ENCODE measurements at regions not wholly inside any gene's neighbourhood (a gene's known extent, or its start where the extent isn't known, plus 50 kb on each side); places are given as distances from the start of the nearest gene placed in this dataset.

DNA sequence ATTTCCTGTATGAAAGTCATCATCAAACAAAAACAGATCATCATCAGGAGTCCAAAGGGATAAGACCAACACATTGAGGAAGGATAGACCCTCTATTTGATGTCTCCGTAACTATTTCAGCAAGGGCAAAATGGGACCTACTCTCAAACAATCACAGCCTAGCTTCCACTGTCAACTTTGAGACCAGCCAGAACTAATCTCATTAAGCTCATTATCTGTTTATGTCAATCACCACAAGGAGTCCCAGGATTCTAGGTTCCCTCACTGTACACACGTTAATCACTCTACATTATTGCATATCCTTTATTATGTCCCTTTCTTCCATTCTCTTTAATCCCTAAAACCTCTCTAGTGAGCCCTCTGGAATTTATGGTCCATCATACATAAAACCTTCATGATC, 370.3 kb upstream of the LINC00305 start:
- Histone ChIP-seq H3K27me3 (ENCODE audit: control insufficient read depth, insufficient read depth) (no peaks in the 10 kb centered on the region), H3K9me3 (ENCODE audit: control insufficient read depth, low read length) (no peaks in the 10 kb centered on the region), H3K4me1 (ENCODE audit: control insufficient read depth, insufficient read depth, low read length) (no peaks in the 10 kb centered on the region), H3K27ac (ENCODE audit: low read length) (no peak overlapping the region), H3K4me3 (ENCODE audit: low read length) (no peak overlapping the region)
- 61% methylated on average over 2 of the region's 2 CpGs for WGBS
- ATAC-seq, result no peak
- intact Hi-C loops (cut with DNase I), result no loop called here
- no peak for DNase-seq

- H3K27ac ChIP-seq (ENCODE audit: low read length), result no peak overlapping the region
- WGBS, result 78% methylated on average over 2 of the region's 2 CpGs
- intact Hi-C loops (cut with DNase I), result no loop called here
- DNase-seq, result no peak
- H3K27me3 ChIP-seq (ENCODE audit: control insufficient read depth, insufficient read depth), result no peaks in the 10 kb centered on the region
- H3K4me3 ChIP-seq (ENCODE audit: low read length), result no peak overlapping the region
- H3K9me3 ChIP-seq (ENCODE audit: control insufficient read depth, low read length), result no peaks in the 10 kb centered on the region
- no peak for ATAC-seq
- no peaks in the 10 kb centered on the region for H3K4me1 ChIP-seq (ENCODE audit: control insufficient read depth, insufficient read depth, low read length)
Observed at GRCh38 chr18:64518191-64518590, 369.3 kb upstream of the LINC00305 start.

GRCh38 chr18:64513401-64513800, 364.5 kb upstream of the LINC00305 start:
- no peaks in the 10 kb centered on the region for H3K9me3 ChIP-seq (ENCODE audit: control insufficient read depth, low read length)
- H3K27me3 ChIP-seq (ENCODE audit: control insufficient read depth, insufficient read depth), result no peaks in the 10 kb centered on the region
- ATAC-seq (no peak), DNase-seq (no peak)
- H3K4me3 ChIP-seq (ENCODE audit: low read length), result no peak overlapping the region
- H3K4me1 ChIP-seq (ENCODE audit: control insufficient read depth, insufficient read depth, low read length), result no peaks in the 10 kb centered on the region
- intact Hi-C loops (cut with DNase I), result no loop called here
- 40% methylated on average over 3 of the region's 3 CpGs for WGBS
- no peak overlapping the region for H3K27ac ChIP-seq (ENCODE audit: low read length)

- no peak overlapping the region for H3K27ac ChIP-seq (ENCODE audit: low read length)
- DNase-seq, result no peak
- no peaks in the 10 kb centered on the region for H3K9me3 ChIP-seq (ENCODE audit: control insufficient read depth, low read length)
- H3K27me3 ChIP-seq (ENCODE audit: control insufficient read depth, insufficient read depth), result no peaks in the 10 kb centered on the region
- intact Hi-C loops (cut with DNase I), result no loop called here
- ATAC-seq, result no peak
- H3K4me3 ChIP-seq (ENCODE audit: low read length), result no peak overlapping the region
- H3K4me1 ChIP-seq (ENCODE audit: control insufficient read depth, insufficient read depth, low read length), result no peaks in the 10 kb centered on the region
- WGBS, result 87% methylated on average over 5 of the region's 5 CpGs
Observed at GRCh38 chr18:64490207-64490606, 341.3 kb upstream of the LINC00305 start.

GRCh38 chr18:64488698-64489097, 339.8 kb upstream of the LINC00305 start:
- ATAC-seq, result no peak
- DNase-seq, result no peak
- H3K4me1 ChIP-seq (ENCODE audit: control insufficient read depth, insufficient read depth, low read length), result no peaks in the 10 kb centered on the region
- no peak overlapping the region for H3K4me3 ChIP-seq (ENCODE audit: low read length)
- intact Hi-C loops (cut with DNase I), result no loop called here
- H3K9me3 ChIP-seq (ENCODE audit: control insufficient read depth, low read length), result no peaks in the 10 kb centered on the region
- no peaks in the 10 kb centered on the region for H3K27me3 ChIP-seq (ENCODE audit: control insufficient read depth, insufficient read depth)
- no peak overlapping the region for H3K27ac ChIP-seq (ENCODE audit: low read length)

- no peaks in the 10 kb centered on the region for H3K4me1 ChIP-seq (ENCODE audit: control insufficient read depth, insufficient read depth, low read length)
- 75% methylated on average over 7 of the region's 7 CpGs for WGBS
- no peak overlapping the region for H3K27ac ChIP-seq (ENCODE audit: low read length)
- H3K27me3 ChIP-seq (ENCODE audit: control insufficient read depth, insufficient read depth), result no peaks in the 10 kb centered on the region
- ATAC-seq, result no peak
- DNase-seq, result no peak
- H3K4me3 ChIP-seq (ENCODE audit: low read length), result no peak overlapping the region
- intact Hi-C loops (cut with DNase I), result no loop called here
- H3K9me3 ChIP-seq (ENCODE audit: control insufficient read depth, low read length), result no peaks in the 10 kb centered on the region
Observed at GRCh38 chr18:64474773-64475172, 325.9 kb upstream of the LINC00305 start.

GRCh38 chr18:64474255-64474654, 325.4 kb upstream of the LINC00305 start:
- intact Hi-C loops (cut with DNase I), result no loop called here
- H3K9me3 ChIP-seq (ENCODE audit: control insufficient read depth, low read length), result no peaks in the 10 kb centered on the region
- ATAC-seq (no peak), DNase-seq (no peak)
- H3K4me1 ChIP-seq (ENCODE audit: control insufficient read depth, insufficient read depth, low read length), result no peaks in the 10 kb centered on the region
- WGBS, result 15% methylated on average over 2 of the region's 2 CpGs
- H3K4me3 ChIP-seq (ENCODE audit: low read length), result no peak overlapping the region
- no peaks in the 10 kb centered on the region for H3K27me3 ChIP-seq (ENCODE audit: control insufficient read depth, insufficient read depth)
- no peak overlapping the region for H3K27ac ChIP-seq (ENCODE audit: low read length)

DNA sequence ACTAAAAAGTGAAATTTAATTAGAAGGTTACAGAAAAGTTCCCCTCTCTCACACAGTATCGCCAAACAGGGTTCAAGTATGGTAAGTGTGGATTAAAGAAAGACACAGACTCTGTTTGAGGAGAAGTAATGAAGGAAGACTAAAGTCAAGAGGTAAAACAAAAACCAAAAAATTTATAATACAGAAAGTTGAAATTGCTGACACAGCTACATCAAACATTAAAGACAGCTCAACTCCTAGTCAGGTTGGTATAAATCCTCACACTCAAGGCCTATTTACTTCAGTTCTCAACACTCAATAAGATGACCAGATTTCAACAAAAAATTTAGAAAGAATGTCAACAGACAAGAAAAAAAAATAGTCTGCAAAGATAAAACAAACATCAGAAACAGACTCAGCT, 300.5 kb upstream of the LINC00305 start:
- intact Hi-C loops (cut with DNase I), result loop anchor here in 1 of 4 donors (5.0 kb wide), 1 partner anchor 312 kb away; no protein-coding TSS in a partner anchor
- Histone ChIP-seq H3K4me3 (ENCODE audit: low read length) (no peak overlapping the region), H3K4me1 (ENCODE audit: control insufficient read depth, insufficient read depth, low read length) (peaks cover 1% of the 10 kb centered on the region), H3K9me3 (ENCODE audit: control insufficient read depth, low read length) (no peaks in the 10 kb centered on the region), H3K27ac (ENCODE audit: low read length) (no peak overlapping the region), H3K27me3 (ENCODE audit: control insufficient read depth, insufficient read depth) (no peaks in the 10 kb centered on the region)
- WGBS, result 97% methylated on average over 1 of the region's 1 CpG
- DNase-seq (no peak), ATAC-seq (no peak)

GRCh38 chr18:64444819-64445218, 295.9 kb upstream of the LINC00305 start:
- Histone ChIP-seq H3K4me3 (ENCODE audit: low read length) (no peak overlapping the region), H3K9me3 (ENCODE audit: control insufficient read depth, low read length) (no peaks in the 10 kb centered on the region), H3K27ac (ENCODE audit: low read length) (no peak overlapping the region), H3K4me1 (ENCODE audit: control insufficient read depth, insufficient read depth, low read length) (peaks cover 1% of the 10 kb centered on the region), H3K27me3 (ENCODE audit: control insufficient read depth, insufficient read depth) (no peaks in the 10 kb centered on the region)
- WGBS, result 51% methylated on average over 2 of the region's 2 CpGs
- DNase-seq, result no peak
- no peak for ATAC-seq
- intact Hi-C loops (cut with DNase I), result loop anchor here in 1 of 4 donors (5.0 kb wide), 1 partner anchor 308 kb away; no protein-coding TSS in a partner anchor

GRCh38 chr18:64438178-64438577, 289.3 kb upstream of the LINC00305 start:
- ATAC-seq (no peak), DNase-seq (no peak)
- whole genome bisulfite sequencing, result 77% methylated on average over 4 of the region's 4 CpGs
- Histone ChIP-seq H3K27me3 (ENCODE audit: control insufficient read depth, insufficient read depth) (no peaks in the 10 kb centered on the region), H3K9me3 (ENCODE audit: control insufficient read depth, low read length) (no peaks in the 10 kb centered on the region), H3K27ac (ENCODE audit: low read length) (no peak overlapping the region), H3K4me1 (ENCODE audit: control insufficient read depth, insufficient read depth, low read length) (no peaks in the 10 kb centered on the region), H3K4me3 (ENCODE audit: low read length) (no peak overlapping the region)
- intact Hi-C loops (cut with DNase I), result no loop called here

GRCh38 chr18:64436111-64436510, 287.2 kb upstream of the LINC00305 start:
- Histone ChIP-seq H3K27me3 (ENCODE audit: control insufficient read depth, insufficient read depth) (no peaks in the 10 kb centered on the region), H3K4me1 (ENCODE audit: control insufficient read depth, insufficient read depth, low read length) (no peaks in the 10 kb centered on the region), H3K9me3 (ENCODE audit: control insufficient read depth, low read length) (no peaks in the 10 kb centered on the region), H3K27ac (ENCODE audit: low read length) (no peak overlapping the region), H3K4me3 (ENCODE audit: low read length) (no peak overlapping the region)
- DNase-seq (no peak), ATAC-seq (no peak)
- intact Hi-C loops (cut with DNase I), result no loop called here
- 40% methylated on average over 1 of the region's 1 CpG for WGBS

GRCh38 chr18:64419156-64419555, 270.3 kb upstream of the LINC00305 start:
- no peak overlapping the region for H3K4me3 ChIP-seq (ENCODE audit: low read length)
- no peaks in the 10 kb centered on the region for H3K9me3 ChIP-seq (ENCODE audit: control insufficient read depth, low read length)
- intact Hi-C loops (cut with DNase I), result no loop called here
- H3K27me3 ChIP-seq (ENCODE audit: control insufficient read depth, insufficient read depth), result no peaks in the 10 kb centered on the region
- WGBS, result 88% methylated on average over 2 of the region's 2 CpGs
- H3K4me1 ChIP-seq (ENCODE audit: control insufficient read depth, insufficient read depth, low read length), result no peaks in the 10 kb centered on the region
- H3K27ac ChIP-seq (ENCODE audit: low read length), result no peak overlapping the region
- ATAC-seq (no peak), DNase-seq (no peak)

All from right cardiac atrium (tissue), 5 donors.